ENCODE measurements at regions not wholly inside any gene's neighbourhood (a gene's known extent, or its start where the extent isn't known, plus 50 kb on each side); places are given as distances from the start of the nearest gene placed in this dataset.

- no peak for DNase-seq
Measured at GRCh38 chr1:220409771-220410595, 118.0 kb upstream of the MARK1 start.

- no peak for DNase-seq
Measured at GRCh38 chr1:220407191-220407590, 120.7 kb upstream of the MARK1 start.

- no peak for DNase-seq
Measured at GRCh38 chr1:220398238-220398637, 126.0 kb upstream of the RAB3GAP2 start.

GRCh38 chr1:220391491-220391890, 119.2 kb upstream of the RAB3GAP2 start:
- no peak for DNase-seq

- DNase-seq: no peak
Measured at GRCh38 chr1:220389634-220390033, 117.4 kb upstream of the RAB3GAP2 start.

- DNase-seq: no peak
Measured at GRCh38 chr1:220386494-220387195, 114.4 kb upstream of the RAB3GAP2 start.

- no peak for DNase-seq
Measured at GRCh38 chr1:220385158-220385557, 112.9 kb upstream of the RAB3GAP2 start.

- DNase-seq: no peak
Measured at GRCh38 chr1:220382994-220383393, 110.7 kb upstream of the RAB3GAP2 start.

GRCh38 chr1:220380885-220381284, 108.6 kb upstream of the RAB3GAP2 start:
- no peak for DNase-seq

- DNase-seq: no peak
Measured at GRCh38 chr1:220378571-220379302, 106.5 kb upstream of the RAB3GAP2 start.

GRCh38 chr1:220375715-220376114, 103.5 kb upstream of the RAB3GAP2 start:
- no peak for DNase-seq

- DNase-seq: no peak
Measured at GRCh38 chr1:220374449-220374848, 102.2 kb upstream of the RAB3GAP2 start.

GRCh38 chr1:220372451-220372850, 100.2 kb upstream of the RAB3GAP2 start:
- DNase-seq: no peak

GRCh38 chr1:220371324-220371723, 99.1 kb upstream of the RAB3GAP2 start:
- DNase-seq: peak in 1 of 2 experiments; percentile 11

- no peak for DNase-seq
Measured at GRCh38 chr1:220370041-220370700, 97.9 kb upstream of the RAB3GAP2 start.

- no peak for DNase-seq
Measured at GRCh38 chr1:220369511-220369910, 97.3 kb upstream of the RAB3GAP2 start.

GRCh38 chr1:220368352-220369265, 96.4 kb upstream of the RAB3GAP2 start:
- no peak for DNase-seq

- no peak for DNase-seq
Measured at GRCh38 chr1:220367833-220368232, 95.6 kb upstream of the RAB3GAP2 start.

GRCh38 chr1:220366269-220366668, 94.0 kb upstream of the RAB3GAP2 start:
- DNase-seq: no peak

GRCh38 chr1:220363196-220363837, 91.1 kb upstream of the RAB3GAP2 start:
- DNase-seq: no peak

All from NCI-H526 (cell line).